Sigmoid colon (tissue), 6 donors: ENCODE measurements at regions not wholly inside any gene's neighbourhood (a gene's known extent, or its start where the extent isn't known, plus 50 kb on each side); places are given as distances from the start of the nearest gene placed in this dataset.
"Not testable (repeated sequence)": the region's sequence is repeated elsewhere in the genome, so short reads cannot be mapped to it uniquely, and the experiment has no call there.

Experiments
- DNase-seq: peaks from one replicate; pipeline ENCODE4 v3.0.0-alpha.2; 2019
- H3K27ac ChIP-seq, 4 donors: fragments of 200-600 bp; sonication (generic); one replicate each; pipeline ENCODE4 v1.5.1; 2016 to 2019; ENCODE audit warnings: mild to moderate bottlenecking in 1 of 4
- H3K27me3 ChIP-seq, 3 donors: fragments of 200-600 bp; sonication (generic); one replicate each; pipeline ENCODE4 v1.5.1; 2019; ENCODE audit warnings: mild to moderate bottlenecking in 1 of 3
- H3K36me3 ChIP-seq, 4 donors: fragments of 200-600 bp; sonication (generic); one replicate each; pipeline ENCODE4 v1.5.1; 2016 to 2019
- H3K4me1 ChIP-seq, 4 donors: fragments of 200-600 bp; sonication (generic); one replicate each; pipeline ENCODE4 v1.5.1; 2017 to 2019
- H3K4me3 ChIP-seq, 4 donors: fragments of 200-600 bp; sonication (generic); one replicate each; pipeline ENCODE4 v1.5.1; 2017 to 2019; ENCODE audit warnings: mild to moderate bottlenecking in 2 of 4, moderate library complexity in 1 of 4
- H3K9me3 ChIP-seq, 4 donors: fragments of 200-600 bp in 3 of 4; sonication (generic) in 3 of 4; one replicate each; pipeline versions ENCODE4 v1.5.1 to v1.6.1; 2013 to 2019
- CTCF ChIP-seq, 4 experiments: fragments of 450-650 bp in 3 of 4; fragments of 200-600 bp in 1 of 4; IDR thresholded peaks; one replicate each; pipeline ENCODE4 v1.5.1; 2016 to 2019; ENCODE audit warnings: antibody characterized with exemption in 4 of 4, mild to moderate bottlenecking in 3 of 4, moderate library complexity in 2 of 4
- EP300 ChIP-seq, 4 donors: sonication (generic); formaldehyde crosslinking; IDR thresholded peaks; one replicate each; pipeline ENCODE4 v1.6.1; 2017; ENCODE audit warnings: antibody characterized with exemption in 4 of 4
- POLR2A ChIP-seq, 2 donors: fragments of 450-650 bp; IDR thresholded peaks; one replicate each; pipeline ENCODE4 v1.6.1; 2016; ENCODE audit warnings: antibody characterized with exemption in 2 of 2, mild to moderate bottlenecking in 2 of 2, moderate library complexity in 2 of 2
- POLR2AphosphoS5 ChIP-seq, 4 donors: sonication (generic); formaldehyde crosslinking; IDR thresholded peaks; one replicate each; pipeline ENCODE4 v1.6.1; 2017; ENCODE audit warnings: antibody characterized with exemption in 4 of 4
- WGBS, 2 donors: extraction: QIAGEN DNeasy Blood & Tissue Kit; methylation state at CpG; one replicate each; pipeline ENCODE4 v1.1.7; 2013; 5-methylcytosine and 5-hydroxymethylcytosine counted together
- intact Hi-C: fragments of 100-400 bp; cut with DNase I; formaldehyde crosslinking; loops from one replicate; pipeline ENCODE4 v1.15.1; 2023
- donor health status: healthy with polysubstance abuse.
- donor health status: healthy.

- DNase-seq = no peak
- TF ChIP-seq EP300 (IDR thresholded peaks at IDR 0.05) (no peak), POLR2AphosphoS5 (IDR thresholded peaks at IDR 0.05) (no peak), CTCF (IDR thresholded peaks at IDR 0.05) (no peak), POLR2A (IDR thresholded peaks at IDR 0.05) (no peak)
- Histone ChIP-seq H3K9me3 (no peaks in the 10 kb centered on the region), H3K27me3 (no peaks in the 10 kb centered on the region), H3K36me3 (no peaks in the 10 kb centered on the region), H3K4me3 (no peak overlapping the region), H3K27ac (no peak overlapping the region), H3K4me1 (peaks cover 0 to 26% (median 13%) of the 10 kb centered on the region in 4 donors)
- WGBS, 2 donors = 54 to 62% methylated on average over 4 of the region's 4 CpGs
- intact Hi-C loops = loop anchor here (5.0 kb wide), 1 partner anchor 307 kb away; the partner anchor contains the start of gene NOVA1
These were observed 307.8 kb downstream of the NOVA1 start for GRCh38 chr14:26289891-26290486.

- no peaks in the 10 kb centered on the region for H3K27me3 ChIP-seq
- intact Hi-C loops = loop anchor here (5.0 kb wide), 1 partner anchor 310 kb away; the partner anchor contains the start of gene NOVA1
These were observed 311.0 kb downstream of the NOVA1 start for GRCh38 chr14:26286913-26287205.

GRCh38 chr14:26286081-26286912 is 311.5 kb downstream of the NOVA1 start:
- 42 to 70% methylated on average over 9 of the region's 9 CpGs for WGBS, 2 donors
- DNase-seq = no peak
- Histone ChIP-seq H3K36me3 (no peaks in the 10 kb centered on the region), H3K27me3 (no peaks in the 10 kb centered on the region), H3K9me3 (no peaks in the 10 kb centered on the region), H3K4me3 (peak overlapping the region in 1 of 4 donors; percentile 9), H3K27ac (peak overlapping the region in 3 of 4 donors; percentile 34 to 71 (median 51)), H3K4me1 (peaks cover 0 to 36% (median 23%) of the 10 kb centered on the region in 4 donors)
- peak; percentile 20 to 68 (median 28) for TF ChIP-seq POLR2AphosphoS5 (IDR thresholded peaks at IDR 0.05)
- TF ChIP-seq CTCF (IDR thresholded peaks at IDR 0.05) = no peak
- intact Hi-C loops = loop anchor here (5.0 kb wide), 1 partner anchor 311 kb away; the partner anchor contains the start of gene NOVA1

More at GRCh38 chr14:26286913-26287205, 311.0 kb downstream of the NOVA1 start:
- no peak for DNase-seq
- Histone ChIP-seq H3K4me3 (peak overlapping the region in 1 of 4 donors; percentile 9), H3K4me1 (peaks cover 0 to 34% (median 19%) of the 10 kb centered on the region in 4 donors), H3K27ac (peak overlapping the region in 3 of 4 donors; percentile 34 to 71 (median 51)), H3K9me3 (no peaks in the 10 kb centered on the region), H3K36me3 (no peaks in the 10 kb centered on the region)
- 0 to 5% methylated on average over 1 of the region's 1 CpG for WGBS, 2 donors
- TF ChIP-seq EP300 (IDR thresholded peaks at IDR 0.05) (no peak), POLR2A (IDR thresholded peaks at IDR 0.05) (no peak), POLR2AphosphoS5 (IDR thresholded peaks at IDR 0.05) (no peak), CTCF (IDR thresholded peaks at IDR 0.05) (no peak)

GRCh38 chr14:26282578-26282977 is 315.3 kb downstream of the NOVA1 start:
- TF ChIP-seq EP300 (IDR thresholded peaks at IDR 0.05) = no peak
- TF ChIP-seq POLR2A (IDR thresholded peaks at IDR 0.05) = no peak
- TF ChIP-seq POLR2AphosphoS5 (IDR thresholded peaks at IDR 0.05) = no peak
- TF ChIP-seq CTCF (IDR thresholded peaks at IDR 0.05) = no peak
- no peaks in the 10 kb centered on the region for H3K36me3 ChIP-seq
- DNase-seq = no peak
- H3K9me3 ChIP-seq = no peaks in the 10 kb centered on the region
- H3K27me3 ChIP-seq = no peaks in the 10 kb centered on the region
- WGBS, 2 donors = 82 to 88% methylated on average over 2 of the region's 2 CpGs
- no peak overlapping the region for H3K4me3 ChIP-seq
- peaks cover 0 to 37% (median 23%) of the 10 kb centered on the region in 4 donors for H3K4me1 ChIP-seq
- H3K27ac ChIP-seq = peak overlapping the region in 3 of 4 donors; percentile 2 to 60 (median 13)
- intact Hi-C loops = no loop called here

- H3K4me3 ChIP-seq, intact Hi-C loops: not testable (repeated sequence)
- 81 to 85% methylated on average over 5 of the region's 5 CpGs for WGBS, 2 donors
These were observed 315.8 kb downstream of the NOVA1 start for GRCh38 chr14:26282011-26282410.

More at GRCh38 chr14:26282011-26282410, 315.8 kb downstream of the NOVA1 start:
- DNase-seq, H3K27me3 ChIP-seq, H3K9me3 ChIP-seq, H3K36me3 ChIP-seq: not testable (repeated sequence)
- Histone ChIP-seq H3K27ac (peak overlapping the region in 1 of 4 donors; percentile 60), H3K4me1 (peaks cover 0 to 36% (median 17%) of the 10 kb centered on the region in 4 donors)
